Neural progenitor cell (in vitro differentiated cells): ENCODE measurements at regions not wholly inside any gene's neighbourhood (a gene's known extent, or its start where the extent isn't known, plus 50 kb on each side); places are given as distances from the start of the nearest gene placed in this dataset.

Experiments used
- DNase-seq: peaks from one replicate; pipeline ENCODE4 v3.0.0-alpha.2; 2016; ENCODE audit warnings: low spot score
- H2AFZ ChIP-seq: fragments of 200-600 bp; sonication (generic); replicated peaks from 2 replicates; pipeline ENCODE4 v1.6.1; 2016; ENCODE audit warnings: antibody characterized with exemption
- H3F3A ChIP-seq: fragments of 200-600 bp; sonication (generic); 2 replicates; pipeline ENCODE4 v1.6.1; 2016; ENCODE audit warnings: antibody characterized with exemption, low read depth
- H3K27ac ChIP-seq: fragments of 200-600 bp; sonication (generic); 2 replicates; pipeline ENCODE4 v1.5.1; 2016; ENCODE audit warnings: mild to moderate bottlenecking
- H3K27me3 ChIP-seq: fragments of 200-600 bp; sonication (generic); 2 replicates; pipeline ENCODE4 v1.6.1; 2016; ENCODE audit warnings: mild to moderate bottlenecking, moderate library complexity
- H3K36me3 ChIP-seq: fragments of 200-600 bp; sonication (generic); 2 replicates; pipeline ENCODE4 v1.5.1; 2016
- H3K4me1 ChIP-seq: fragments of 200-600 bp; sonication (generic); 2 replicates; pipeline ENCODE4 v1.6.1; 2016; ENCODE audit warnings: mixed run types
- H3K4me2 ChIP-seq: fragments of 200-600 bp; sonication (generic); 2 replicates; pipeline ENCODE4 v1.6.1; 2016
- H3K4me3 ChIP-seq: fragments of 200-600 bp; sonication (generic); 2 replicates; pipeline ENCODE4 v1.5.1; 2016
- H3K79me2 ChIP-seq: fragments of 200-600 bp; sonication (generic); 2 replicates; pipeline ENCODE4 v1.6.1; 2016; ENCODE audit warnings: low read depth
- H3K9ac ChIP-seq: fragments of 200-600 bp; sonication (generic); 2 replicates; pipeline ENCODE4 v1.6.1; 2016
- H3K9me3 ChIP-seq: fragments of 200-600 bp; sonication (generic); 2 replicates; pipeline ENCODE4 v1.5.1; 2016; ENCODE audit warnings: low read depth
- H4K20me1 ChIP-seq: fragments of 200-600 bp; sonication (generic); 2 replicates; pipeline ENCODE4 v1.6.1; 2016; ENCODE audit warnings: low read depth
- H3K27ac Mint-ChIP-seq: 3 replicates; pipeline ENCODE4 v1.8.0; 2021; ENCODE audit warnings: mixed read lengths
- H3K27me3 Mint-ChIP-seq: 2 replicates; pipeline ENCODE4 v1.8.0; 2022; ENCODE audit warnings: low read depth, mild to moderate bottlenecking, inconsistent platforms, moderate library complexity, mixed read lengths; ENCODE audit not compliant: insufficient read depth
- H3K36me3 Mint-ChIP-seq: 3 replicates; pipeline ENCODE4 v1.8.0; 2021; ENCODE audit warnings: mixed read lengths
- H3K4me1 Mint-ChIP-seq: 3 replicates; pipeline ENCODE4 v1.8.0; 2021; ENCODE audit warnings: mixed read lengths
- H3K4me3 Mint-ChIP-seq: 3 replicates; pipeline ENCODE4 v1.8.0; 2021; ENCODE audit warnings: mild to moderate bottlenecking, moderate library complexity, mixed read lengths
- H3K9me3 Mint-ChIP-seq: 3 replicates; pipeline ENCODE4 v1.8.0; 2020; ENCODE audit warnings: mixed read lengths
- EZH2 ChIP-seq: fragments of 200-600 bp; sonication (generic); IDR thresholded peaks from 2 replicates; pipeline ENCODE4 v1.6.1; 2017; ENCODE audit warnings: antibody characterized with exemption, mild to moderate bottlenecking, moderate library complexity
- EZH2phosphoT487 ChIP-seq: fragments of 200-600 bp; sonication (generic); IDR thresholded peaks from 2 replicates; pipeline ENCODE4 v1.6.1; 2017; ENCODE audit warnings: antibody characterized with exemption
- TF ChIP-seq, protein P1 (sequence below): fragments of 200-600 bp; sonication (generic); IDR thresholded peaks from 2 replicates; pipeline ENCODE4 v1.5.1; 2017; ENCODE audit warnings: antibody characterized with exemption, mild to moderate bottlenecking

- Mint-ChIP-seq H3K27me3 (peaks cover 2% of the 10 kb centered on the region), H3K36me3 (no peaks in the 10 kb centered on the region), H3K4me3 (no peak overlapping the region), H3K4me1 (no peaks in the 10 kb centered on the region), H3K27ac (no peak overlapping the region), H3K9me3 (no peaks in the 10 kb centered on the region)
- Histone ChIP-seq H3K36me3 (no peaks in the 10 kb centered on the region), H3K4me3 (no peak overlapping the region), H3K79me2 (no peaks in the 10 kb centered on the region), H4K20me1 (no peaks in the 10 kb centered on the region), H3K9me3 (no peaks in the 10 kb centered on the region), H3K27me3 (no peaks in the 10 kb centered on the region), H3K4me2 (no peak overlapping the region), H2AFZ (no peak overlapping the region), H3K9ac (no peak overlapping the region), H3K27ac (no peak overlapping the region), H3F3A (no peaks in the 10 kb centered on the region), H3K4me1 (no peaks in the 10 kb centered on the region)
- no peak for TF ChIP-seq EZH2phosphoT487
- TF ChIP-seq, protein P1, sequence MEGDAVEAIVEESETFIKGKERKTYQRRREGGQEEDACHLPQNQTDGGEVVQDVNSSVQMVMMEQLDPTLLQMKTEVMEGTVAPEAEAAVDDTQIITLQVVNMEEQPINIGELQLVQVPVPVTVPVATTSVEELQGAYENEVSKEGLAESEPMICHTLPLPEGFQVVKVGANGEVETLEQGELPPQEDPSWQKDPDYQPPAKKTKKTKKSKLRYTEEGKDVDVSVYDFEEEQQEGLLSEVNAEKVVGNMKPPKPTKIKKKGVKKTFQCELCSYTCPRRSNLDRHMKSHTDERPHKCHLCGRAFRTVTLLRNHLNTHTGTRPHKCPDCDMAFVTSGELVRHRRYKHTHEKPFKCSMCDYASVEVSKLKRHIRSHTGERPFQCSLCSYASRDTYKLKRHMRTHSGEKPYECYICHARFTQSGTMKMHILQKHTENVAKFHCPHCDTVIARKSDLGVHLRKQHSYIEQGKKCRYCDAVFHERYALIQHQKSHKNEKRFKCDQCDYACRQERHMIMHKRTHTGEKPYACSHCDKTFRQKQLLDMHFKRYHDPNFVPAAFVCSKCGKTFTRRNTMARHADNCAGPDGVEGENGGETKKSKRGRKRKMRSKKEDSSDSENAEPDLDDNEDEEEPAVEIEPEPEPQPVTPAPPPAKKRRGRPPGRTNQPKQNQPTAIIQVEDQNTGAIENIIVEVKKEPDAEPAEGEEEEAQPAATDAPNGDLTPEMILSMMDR: peak; percentile 58
- no peak for DNase-seq
These were observed 145.5 kb downstream of the HMHB1 start for GRCh38 chr5:143957455-143957854.

DNA sequence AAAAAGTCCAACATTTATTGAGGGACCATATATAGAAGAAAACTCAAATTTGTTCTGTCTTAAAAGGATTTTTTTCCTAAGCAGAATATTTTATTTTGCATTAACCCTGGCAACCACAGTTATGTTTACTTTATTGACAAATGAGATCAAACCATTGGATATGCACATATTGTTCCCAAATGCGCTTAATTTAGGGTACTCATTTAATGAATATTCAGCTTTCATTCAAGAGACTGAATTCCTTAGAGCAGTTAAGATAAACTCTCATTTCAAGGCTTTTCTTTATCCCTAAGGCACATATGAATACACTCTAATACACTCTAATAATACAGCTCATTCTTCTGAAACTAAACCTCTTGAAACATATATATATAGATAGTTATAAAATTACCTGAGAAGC, 150.2 kb downstream of the HMHB1 start:
- no peaks in the 10 kb centered on the region for H3K27me3 ChIP-seq
- Mint-ChIP-seq H3K27ac (no peak overlapping the region), H3K4me1 (no peaks in the 10 kb centered on the region), H3K4me3 (no peak overlapping the region), H3K36me3 (no peaks in the 10 kb centered on the region), H3K9me3 (no peaks in the 10 kb centered on the region), H3K27me3 (peaks cover 2% of the 10 kb centered on the region)
- no peaks in the 10 kb centered on the region for H4K20me1 ChIP-seq
- no peak for DNase-seq
- no peaks in the 10 kb centered on the region for H3F3A ChIP-seq
- no peak overlapping the region for H3K9ac ChIP-seq
- no peaks in the 10 kb centered on the region for H3K79me2 ChIP-seq
- no peaks in the 10 kb centered on the region for H3K36me3 ChIP-seq
- no peak overlapping the region for H3K4me2 ChIP-seq
- no peak overlapping the region for H3K27ac ChIP-seq
- H3K4me1 ChIP-seq: no peaks in the 10 kb centered on the region
- H3K9me3 ChIP-seq: no peaks in the 10 kb centered on the region
- TF ChIP-seq, protein P1: no peak
- no peak for TF ChIP-seq EZH2
- no peak for TF ChIP-seq EZH2phosphoT487
- no peak overlapping the region for H3K4me3 ChIP-seq
- no peak overlapping the region for H2AFZ ChIP-seq

GRCh38 chr5:143964919-143965318, 153.0 kb downstream of the HMHB1 start:
- Histone ChIP-seq H3K36me3 (no peaks in the 10 kb centered on the region), H3K79me2 (no peaks in the 10 kb centered on the region), H4K20me1 (no peaks in the 10 kb centered on the region), H3K9me3 (no peaks in the 10 kb centered on the region), H3K4me1 (no peaks in the 10 kb centered on the region), H3K27me3 (no peaks in the 10 kb centered on the region), H3K27ac (no peak overlapping the region), H3K4me3 (no peak overlapping the region), H3K4me2 (no peak overlapping the region), H3K9ac (no peak overlapping the region), H2AFZ (no peak overlapping the region), H3F3A (no peaks in the 10 kb centered on the region)
- no peak overlapping the region for H3K27ac Mint-ChIP-seq
- TF ChIP-seq, protein P1: no peak
- TF ChIP-seq EZH2phosphoT487 (no peak), EZH2 (no peak)
- no peaks in the 10 kb centered on the region for H3K9me3 Mint-ChIP-seq
- H3K27me3 Mint-ChIP-seq: peaks cover 4% of the 10 kb centered on the region
- no peak for DNase-seq
- no peaks in the 10 kb centered on the region for H3K36me3 Mint-ChIP-seq
- no peak overlapping the region for H3K4me3 Mint-ChIP-seq
- H3K4me1 Mint-ChIP-seq: no peaks in the 10 kb centered on the region

GRCh38 chr5:143966280-143966679, 154.3 kb downstream of the HMHB1 start:
- no peak overlapping the region for H3K4me3 ChIP-seq
- H3K27ac ChIP-seq: no peak overlapping the region
- H3K9ac ChIP-seq: no peak overlapping the region
- no peaks in the 10 kb centered on the region for H3K27me3 ChIP-seq
- Mint-ChIP-seq H3K4me3 (no peak overlapping the region), H3K9me3 (no peaks in the 10 kb centered on the region), H3K27me3 (peaks cover 6% of the 10 kb centered on the region), H3K27ac (no peak overlapping the region), H3K36me3 (no peaks in the 10 kb centered on the region), H3K4me1 (no peaks in the 10 kb centered on the region)
- TF ChIP-seq EZH2phosphoT487 (no peak), EZH2 (no peak)
- TF ChIP-seq, protein P1: no peak
- H3K79me2 ChIP-seq: no peaks in the 10 kb centered on the region
- H3K4me2 ChIP-seq: no peak overlapping the region
- H3K4me1 ChIP-seq: no peaks in the 10 kb centered on the region
- H3K9me3 ChIP-seq: no peaks in the 10 kb centered on the region
- H4K20me1 ChIP-seq: no peaks in the 10 kb centered on the region
- DNase-seq: no peak
- no peaks in the 10 kb centered on the region for H3K36me3 ChIP-seq
- no peaks in the 10 kb centered on the region for H3F3A ChIP-seq
- H2AFZ ChIP-seq: no peak overlapping the region
